ENCODE measurements at regions not wholly inside any gene's neighbourhood (a gene's known extent, or its start where the extent isn't known, plus 50 kb on each side); places are given as distances from the start of the nearest gene placed in this dataset.
"Not testable (repeated sequence)": the region's sequence is repeated elsewhere in the genome, so short reads cannot be mapped to it uniquely, and the experiment has no call there.

- not testable (repeated sequence) for TF ChIP-seq CTCF, POLR2A, POLR2AphosphoS5, EP300 (IDR thresholded peaks at IDR 0.05)
Observed at GRCh38 chr4:126412310-126412709, 1097.6 kb downstream of the FAT4 start.
